Ascending aorta (tissue), 2 donors: ENCODE measurements at regions not wholly inside any gene's neighbourhood (a gene's known extent, or its start where the extent isn't known, plus 50 kb on each side); places are given as distances from the start of the nearest gene placed in this dataset.

Experiments used
- DNase-seq, 2 donors: peaks; one replicate each; pipeline ENCODE4 v3.0.0-alpha.2; 2019; ENCODE audit warnings: low spot score in 2 of 2
- H3K27ac ChIP-seq, 2 donors: fragments of 200-600 bp; sonication (generic); one replicate each; pipeline ENCODE4 v1.5.1; 2016 to 2017; ENCODE audit warnings: mild to moderate bottlenecking in 1 of 2
- H3K27me3 ChIP-seq: fragments of 200-600 bp; sonication (generic); one replicate; pipeline ENCODE4 v1.5.1; 2017
- H3K36me3 ChIP-seq, 2 donors: fragments of 200-600 bp; sonication (generic); one replicate each; pipeline ENCODE4 v1.5.1; 2016
- H3K4me1 ChIP-seq, 2 donors: fragments of 200-600 bp; sonication (generic); one replicate each; pipeline ENCODE4 v1.5.1; 2016 to 2017; ENCODE audit warnings: mild to moderate bottlenecking in 1 of 2
- H3K4me3 ChIP-seq, 2 donors: fragments of 200-600 bp; sonication (generic); one replicate each; pipeline ENCODE4 v1.5.1; 2016 to 2017; ENCODE audit warnings: mild to moderate bottlenecking in 1 of 2
- H3K9me3 ChIP-seq, 2 donors: fragments of 200-600 bp; sonication (generic); one replicate each; pipeline ENCODE4 v1.5.1; 2016
- intact Hi-C: fragments of 100-400 bp; cut with DNase I; formaldehyde crosslinking; loops from one replicate; pipeline ENCODE4 v1.15.1; 2023
- TF ChIP-seq, protein P1 (sequence below), 3 experiments: fragments of 200-600 bp in 2 of 3; fragments of 450-650 bp in 1 of 3; sonication (generic) in 2 of 3; IDR thresholded peaks; one replicate each; pipeline ENCODE4 v1.5.1; 2016 to 2019; ENCODE audit warnings: antibody characterized with exemption in 3 of 3, mild to moderate bottlenecking in 1 of 3, moderate library complexity in 1 of 3

DNA sequence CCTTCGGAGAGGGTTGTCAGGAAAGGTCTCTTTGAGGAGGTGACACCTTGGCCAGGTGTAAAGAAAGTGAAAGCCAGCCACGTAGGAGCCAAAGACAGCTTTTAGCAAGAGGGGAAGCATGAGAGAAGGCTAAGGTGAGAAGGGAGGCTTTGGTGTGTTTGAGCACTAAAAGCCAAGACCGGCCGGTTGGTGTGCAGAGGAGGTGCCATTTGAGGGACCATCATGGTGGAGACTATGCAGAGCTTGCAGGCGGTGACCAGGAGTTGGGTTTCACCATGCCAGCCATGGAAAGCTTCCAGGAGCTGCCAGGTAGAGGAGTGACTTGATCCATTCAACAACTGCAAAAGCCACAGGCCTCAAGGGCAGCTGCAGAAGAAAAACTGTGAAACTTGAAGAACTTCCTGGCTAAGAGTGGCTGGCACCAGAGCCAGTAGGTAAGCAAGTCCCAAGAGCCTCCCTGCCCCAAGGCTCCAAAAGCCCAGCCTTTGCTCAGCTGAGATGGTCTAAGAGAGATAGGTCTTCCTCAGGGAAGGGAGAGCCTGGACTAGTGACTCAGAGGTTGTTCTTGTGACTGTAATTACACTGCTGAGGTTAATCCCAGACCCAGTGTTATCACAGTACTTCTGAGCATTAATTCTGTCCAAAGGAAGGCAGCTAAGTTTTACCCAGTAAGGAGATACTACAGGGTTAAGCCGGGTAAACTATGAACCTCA, 319.0 kb downstream of the BCL11A start:
- Histone ChIP-seq H3K36me3 (no peaks in the 10 kb centered on the region), H3K9me3 (peaks cover 0 to 10% of the 10 kb centered on the region in 2 donors), H3K27ac (no peak overlapping the region), H3K4me1 (no peaks in the 10 kb centered on the region), H3K27me3 (no peaks in the 10 kb centered on the region), H3K4me3 (no peak overlapping the region)
- no peak for DNase-seq
- TF ChIP-seq, protein P1, sequence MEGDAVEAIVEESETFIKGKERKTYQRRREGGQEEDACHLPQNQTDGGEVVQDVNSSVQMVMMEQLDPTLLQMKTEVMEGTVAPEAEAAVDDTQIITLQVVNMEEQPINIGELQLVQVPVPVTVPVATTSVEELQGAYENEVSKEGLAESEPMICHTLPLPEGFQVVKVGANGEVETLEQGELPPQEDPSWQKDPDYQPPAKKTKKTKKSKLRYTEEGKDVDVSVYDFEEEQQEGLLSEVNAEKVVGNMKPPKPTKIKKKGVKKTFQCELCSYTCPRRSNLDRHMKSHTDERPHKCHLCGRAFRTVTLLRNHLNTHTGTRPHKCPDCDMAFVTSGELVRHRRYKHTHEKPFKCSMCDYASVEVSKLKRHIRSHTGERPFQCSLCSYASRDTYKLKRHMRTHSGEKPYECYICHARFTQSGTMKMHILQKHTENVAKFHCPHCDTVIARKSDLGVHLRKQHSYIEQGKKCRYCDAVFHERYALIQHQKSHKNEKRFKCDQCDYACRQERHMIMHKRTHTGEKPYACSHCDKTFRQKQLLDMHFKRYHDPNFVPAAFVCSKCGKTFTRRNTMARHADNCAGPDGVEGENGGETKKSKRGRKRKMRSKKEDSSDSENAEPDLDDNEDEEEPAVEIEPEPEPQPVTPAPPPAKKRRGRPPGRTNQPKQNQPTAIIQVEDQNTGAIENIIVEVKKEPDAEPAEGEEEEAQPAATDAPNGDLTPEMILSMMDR (IDR thresholded peaks at IDR 0.05): no peak
- intact Hi-C loops: no loop called here

DNA sequence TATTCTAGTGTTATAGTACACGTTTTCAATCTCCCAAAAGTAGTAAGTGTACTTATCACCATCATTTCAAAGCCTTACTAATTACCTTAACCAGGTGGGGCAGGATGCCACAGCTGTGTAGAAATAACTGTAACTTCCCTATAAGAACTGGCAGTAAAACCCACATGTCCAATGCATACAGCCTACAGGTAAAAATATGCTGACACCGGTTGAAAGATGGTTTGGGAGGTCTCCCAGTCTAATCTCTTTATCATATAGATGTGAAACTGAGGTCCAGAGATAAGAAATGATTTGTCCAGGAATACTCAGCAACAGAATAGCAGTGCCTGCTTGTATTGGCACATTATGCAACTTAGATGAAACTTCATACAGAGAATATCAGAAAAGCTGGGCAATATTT, 322.9 kb downstream of the BCL11A start:
- intact Hi-C loops: no loop called here
- Histone ChIP-seq H3K36me3 (no peaks in the 10 kb centered on the region), H3K27me3 (no peaks in the 10 kb centered on the region), H3K9me3 (peaks cover 0 to 10% of the 10 kb centered on the region in 2 donors), H3K4me1 (no peaks in the 10 kb centered on the region), H3K27ac (no peak overlapping the region), H3K4me3 (no peak overlapping the region)
- DNase-seq: no peak
- TF ChIP-seq, protein P1 (IDR thresholded peaks at IDR 0.05): no peak

DNA sequence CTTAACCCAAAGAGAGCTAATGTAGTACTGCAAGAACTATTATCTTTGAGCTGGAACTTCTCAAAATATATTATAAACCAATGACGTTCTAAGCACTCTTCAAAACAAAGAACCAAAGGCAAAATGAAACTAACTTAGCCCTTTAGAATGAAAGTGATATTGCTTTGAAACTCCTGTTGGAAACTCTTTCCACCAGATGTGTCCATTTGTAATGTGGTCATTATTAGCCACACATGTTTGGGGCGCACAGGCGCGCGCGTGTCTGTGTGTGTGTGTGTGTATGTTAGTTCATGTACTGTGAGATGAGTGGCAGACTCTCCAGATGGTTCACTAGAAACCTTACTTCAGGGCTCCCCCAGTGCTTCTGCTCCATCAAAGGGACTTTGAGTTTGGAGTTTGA, 323.4 kb downstream of the BCL11A start:
- Histone ChIP-seq H3K36me3 (no peaks in the 10 kb centered on the region), H3K4me3 (no peak overlapping the region), H3K27ac (no peak overlapping the region), H3K4me1 (no peaks in the 10 kb centered on the region), H3K9me3 (peaks cover 0 to 10% of the 10 kb centered on the region in 2 donors), H3K27me3 (no peaks in the 10 kb centered on the region)
- intact Hi-C loops: no loop called here
- TF ChIP-seq, protein P1 (IDR thresholded peaks at IDR 0.05): no peak
- DNase-seq: no peak

DNA sequence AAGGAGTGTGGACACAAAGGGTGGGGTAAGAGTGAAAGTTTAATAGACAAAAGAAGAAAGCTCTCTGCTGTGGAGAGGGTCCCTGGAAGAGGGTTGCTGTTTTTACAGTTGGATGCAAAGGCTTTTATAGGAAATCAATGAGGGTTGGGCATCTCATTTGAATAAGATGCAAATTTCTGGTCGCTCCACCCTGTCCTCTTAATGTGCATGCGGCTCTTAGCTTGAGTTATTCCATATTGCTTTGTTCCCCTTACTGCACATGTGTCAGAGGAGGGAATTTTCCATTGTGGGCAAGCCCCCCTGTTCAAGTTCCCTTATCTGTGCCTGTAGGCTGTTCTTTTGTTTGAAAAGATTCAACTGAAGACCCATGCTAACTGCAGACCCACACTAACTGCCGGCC, 326.5 kb downstream of the BCL11A start:
- intact Hi-C loops: no loop called here
- no peak for DNase-seq
- no peaks in the 10 kb centered on the region for H3K4me1 ChIP-seq

DNA sequence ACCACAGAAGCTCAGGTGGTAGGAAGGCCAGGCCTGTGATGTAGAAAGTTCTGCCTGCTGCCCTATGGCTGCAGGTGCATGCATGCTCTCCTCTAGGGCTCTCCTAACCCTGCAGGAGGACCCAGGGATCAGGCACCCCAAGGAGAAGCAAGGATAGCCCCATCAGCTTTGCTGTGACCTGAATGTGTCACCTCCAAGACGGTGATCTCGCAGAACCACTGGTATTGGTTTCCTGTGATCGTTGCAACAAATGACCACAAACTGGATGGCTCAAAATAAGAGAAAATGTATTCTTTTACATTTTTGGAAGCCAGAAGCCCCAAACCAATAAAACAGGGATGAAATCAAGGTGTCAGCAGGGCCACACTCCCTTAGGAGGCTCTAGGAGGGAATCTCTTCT, 327.3 kb downstream of the BCL11A start:
- DNase-seq: no peak
- TF ChIP-seq, protein P1 (IDR thresholded peaks at IDR 0.05): no peak
- Histone ChIP-seq H3K4me1 (no peaks in the 10 kb centered on the region), H3K36me3 (no peaks in the 10 kb centered on the region), H3K27me3 (no peaks in the 10 kb centered on the region), H3K27ac (no peak overlapping the region), H3K9me3 (peaks cover 0 to 2% of the 10 kb centered on the region in 2 donors), H3K4me3 (no peak overlapping the region)
- intact Hi-C loops: no loop called here

More for the DNA sequence above, 326.5 kb downstream of the BCL11A start:
- H3K27me3 ChIP-seq: no peaks in the 10 kb centered on the region
- TF ChIP-seq, protein P1 (IDR thresholded peaks at IDR 0.05): no peak
- H3K36me3 ChIP-seq: no peaks in the 10 kb centered on the region
- H3K9me3 ChIP-seq: peaks cover 0 to 10% of the 10 kb centered on the region in 2 donors
- no peak overlapping the region for H3K27ac ChIP-seq
- H3K4me3 ChIP-seq: no peak overlapping the region
